ENCODE measurements at regions not wholly inside any gene's neighbourhood (a gene's known extent, or its start where the extent isn't known, plus 50 kb on each side); places are given as distances from the start of the nearest gene placed in this dataset.

DNA sequence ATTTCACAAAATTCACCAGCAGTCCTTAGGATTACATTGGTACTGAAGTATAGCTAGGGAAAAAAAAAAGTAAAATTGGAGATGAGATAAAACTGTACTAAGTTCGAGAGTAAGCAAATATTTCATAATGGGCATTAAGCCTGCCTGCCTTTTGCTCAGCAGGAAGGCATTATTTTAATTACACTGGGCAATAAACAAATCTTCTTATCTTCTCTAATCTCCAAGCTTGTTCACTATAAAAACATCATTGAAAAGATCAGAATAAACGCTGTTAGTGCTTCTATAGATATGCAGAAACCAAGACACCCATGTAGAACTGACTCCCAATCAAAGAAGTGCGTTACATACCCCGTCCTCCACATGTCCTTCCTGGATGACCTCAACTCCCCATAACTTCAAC lies 174.2 kb upstream of the CHODL start:
- TF ChIP-seq, protein P1, sequence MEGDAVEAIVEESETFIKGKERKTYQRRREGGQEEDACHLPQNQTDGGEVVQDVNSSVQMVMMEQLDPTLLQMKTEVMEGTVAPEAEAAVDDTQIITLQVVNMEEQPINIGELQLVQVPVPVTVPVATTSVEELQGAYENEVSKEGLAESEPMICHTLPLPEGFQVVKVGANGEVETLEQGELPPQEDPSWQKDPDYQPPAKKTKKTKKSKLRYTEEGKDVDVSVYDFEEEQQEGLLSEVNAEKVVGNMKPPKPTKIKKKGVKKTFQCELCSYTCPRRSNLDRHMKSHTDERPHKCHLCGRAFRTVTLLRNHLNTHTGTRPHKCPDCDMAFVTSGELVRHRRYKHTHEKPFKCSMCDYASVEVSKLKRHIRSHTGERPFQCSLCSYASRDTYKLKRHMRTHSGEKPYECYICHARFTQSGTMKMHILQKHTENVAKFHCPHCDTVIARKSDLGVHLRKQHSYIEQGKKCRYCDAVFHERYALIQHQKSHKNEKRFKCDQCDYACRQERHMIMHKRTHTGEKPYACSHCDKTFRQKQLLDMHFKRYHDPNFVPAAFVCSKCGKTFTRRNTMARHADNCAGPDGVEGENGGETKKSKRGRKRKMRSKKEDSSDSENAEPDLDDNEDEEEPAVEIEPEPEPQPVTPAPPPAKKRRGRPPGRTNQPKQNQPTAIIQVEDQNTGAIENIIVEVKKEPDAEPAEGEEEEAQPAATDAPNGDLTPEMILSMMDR (IDR thresholded peaks at IDR 0.05; ENCODE audit: low read depth, low read length, poor library complexity, severe bottlenecking): no peak
- TF ChIP-seq EZH2phosphoT487 (IDR thresholded peaks at IDR 0.05; ENCODE audit: borderline replicate concordance, low read length): no peak

Measured in DOHH2 (cell line).